Erythroblast (primary cell): ENCODE measurements at regions not wholly inside any gene's neighbourhood (a gene's known extent, or its start where the extent isn't known, plus 50 kb on each side); places are given as distances from the start of the nearest gene placed in this dataset.

Source experiments
- GATA1 ChIP-seq: IDR thresholded peaks from 2 replicates; pipeline ENCODE4 v1.6.1; 2011; ENCODE audit warnings: low read depth, mild to moderate bottlenecking, control low read depth, low read length, moderate library complexity
- POLR2A ChIP-seq: IDR thresholded peaks from 2 replicates; pipeline ENCODE4 v1.6.1; 2011; ENCODE audit warnings: mild to moderate bottlenecking, low read length

DNA sequence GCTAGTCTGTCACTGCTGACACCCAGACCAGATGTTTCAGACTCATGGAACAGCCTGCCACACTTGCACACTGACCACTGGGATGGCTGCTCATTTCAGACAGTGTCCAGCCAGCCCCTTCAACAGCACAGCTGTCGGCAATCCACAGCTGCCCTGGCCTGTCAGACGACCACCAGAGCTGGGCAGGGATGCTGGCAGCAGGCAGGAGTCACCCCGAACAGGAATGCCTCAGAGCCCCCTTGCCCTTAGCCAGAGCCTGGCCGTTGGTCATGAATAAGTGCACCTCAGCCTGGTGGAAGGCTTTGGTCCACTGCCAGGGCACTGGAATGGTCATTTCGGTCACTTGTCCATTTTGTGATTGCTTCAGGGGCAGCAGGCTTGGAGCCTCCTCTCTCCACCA, 149.6 kb upstream of the TCERG1L start:
- TF ChIP-seq POLR2A = no peak
- TF ChIP-seq GATA1 = no peak
